Testis (tissue), 2 donors: ENCODE measurements at regions not wholly inside any gene's neighbourhood (a gene's known extent, or its start where the extent isn't known, plus 50 kb on each side); places are given as distances from the start of the nearest gene placed in this dataset.

Source experiments
- DNase-seq: peaks from one replicate; pipeline ENCODE4 v3.0.0-alpha.2; 2019
- H3K27ac ChIP-seq, 2 donors: fragments of 200-600 bp; sonication (generic); one replicate each; pipeline ENCODE4 v1.5.1; 2019
- H3K27me3 ChIP-seq: fragments of 200-600 bp; sonication (generic); one replicate; pipeline ENCODE4 v1.5.1; 2019
- H3K36me3 ChIP-seq: fragments of 200-600 bp; sonication (generic); one replicate; pipeline ENCODE4 v1.5.1; 2017; ENCODE audit warnings: low read depth; ENCODE audit errors: missing control alignments
- H3K4me1 ChIP-seq: fragments of 200-600 bp; sonication (generic); one replicate; pipeline ENCODE4 v1.5.1; 2019
- H3K4me3 ChIP-seq, 2 donors: fragments of 200-600 bp; sonication (generic); one replicate each; pipeline ENCODE4 v1.5.1; 2017 to 2019
- H3K9me3 ChIP-seq: fragments of 200-600 bp; sonication (generic); one replicate; pipeline ENCODE4 v1.5.1; 2017
- CTCF ChIP-seq, 3 experiments: fragments of 450-650 bp in 2 of 3; fragments of 200-600 bp in 1 of 3; sonication (generic) in 1 of 3; IDR thresholded peaks; one replicate each; pipeline ENCODE4 v1.5.1; 2016 to 2019; ENCODE audit warnings: antibody characterized with exemption in 3 of 3, mild to moderate bottlenecking in 2 of 3, moderate library complexity in 1 of 3
- POLR2A ChIP-seq: fragments of 450-650 bp; IDR thresholded peaks from one replicate; pipeline ENCODE4 v1.6.1; 2017; ENCODE audit warnings: antibody characterized with exemption, mild to moderate bottlenecking, moderate library complexity
- WGBS, 2 donors: methylation state at CpG; one replicate each; pipeline ENCODE4 v1.1.5; 2018; 5-methylcytosine and 5-hydroxymethylcytosine counted together
- intact Hi-C: fragments of 100-400 bp; cut with DNase I; formaldehyde crosslinking; loops from one replicate; pipeline ENCODE4 v1.15.1; 2023; ENCODE audit warnings: low total_unique reads

- DNase-seq, result no peak
- WGBS, 2 donors, result 65 to 78% methylated on average over 3 of the region's 3 CpGs
- intact Hi-C loops, result no loop called here
- no peaks in the 10 kb centered on the region for H3K9me3 ChIP-seq
- TF ChIP-seq POLR2A, result no peak
- TF ChIP-seq CTCF (IDR thresholded peaks at IDR 0.05), result no peak
- no peaks in the 10 kb centered on the region for H3K27me3 ChIP-seq
- H3K27ac ChIP-seq, result no peak overlapping the region
- no peaks in the 10 kb centered on the region for H3K4me1 ChIP-seq
- no peak overlapping the region for H3K4me3 ChIP-seq
- H3K36me3 ChIP-seq, result no peaks in the 10 kb centered on the region
These were observed 322.1 kb upstream of the NT5E start for GRCh38 chr6:85127696-85128243.

GRCh38 chr6:85127168-85127498 is 322.8 kb upstream of the NT5E start:
- no peaks in the 10 kb centered on the region for H3K27me3 ChIP-seq
- no peak for DNase-seq
- H3K9me3 ChIP-seq, result no peaks in the 10 kb centered on the region
- TF ChIP-seq POLR2A (no peak), CTCF (IDR thresholded peaks at IDR 0.05) (no peak)
- no peak overlapping the region for H3K4me3 ChIP-seq
- H3K4me1 ChIP-seq, result no peaks in the 10 kb centered on the region
- 78 to 84% methylated on average over 4 of the region's 4 CpGs for WGBS, 2 donors
- H3K27ac ChIP-seq, result no peak overlapping the region
- intact Hi-C loops, result no loop called here
- no peaks in the 10 kb centered on the region for H3K36me3 ChIP-seq

GRCh38 chr6:85126485-85127167 is 323.3 kb upstream of the NT5E start:
- Histone ChIP-seq H3K36me3 (no peaks in the 10 kb centered on the region), H3K4me1 (no peaks in the 10 kb centered on the region), H3K27ac (no peak overlapping the region), H3K27me3 (no peaks in the 10 kb centered on the region), H3K9me3 (no peaks in the 10 kb centered on the region), H3K4me3 (no peak overlapping the region)
- intact Hi-C loops, result no loop called here
- TF ChIP-seq POLR2A (no peak), CTCF (IDR thresholded peaks at IDR 0.05) (peak; percentile 19 to 37 (median 27))
- DNase-seq, result peak; percentile 72
- WGBS, 2 donors, result 42 to 50% methylated on average over 10 to 11 of the region's 11 CpGs

- no peak for DNase-seq
- Histone ChIP-seq H3K9me3 (no peaks in the 10 kb centered on the region), H3K27ac (no peak overlapping the region), H3K4me1 (no peaks in the 10 kb centered on the region), H3K27me3 (no peaks in the 10 kb centered on the region), H3K36me3 (no peaks in the 10 kb centered on the region), H3K4me3 (no peak overlapping the region)
- intact Hi-C loops, result no loop called here
- 59 to 74% methylated on average over 3 of the region's 3 CpGs for WGBS, 2 donors
- no peak for TF ChIP-seq POLR2A
- no peak for TF ChIP-seq CTCF (IDR thresholded peaks at IDR 0.05)
These were observed 324.4 kb upstream of the NT5E start for GRCh38 chr6:85125526-85125925.
